ENCODE measurements at regions not wholly inside any gene's neighbourhood (a gene's known extent, or its start where the extent isn't known, plus 50 kb on each side); places are given as distances from the start of the nearest gene placed in this dataset.
A peak's percentile ranks its signal among the peaks of the same experiment; 100 is the strongest.

GRCh38 chr4:54368281-54369265 is 139.5 kb downstream of the PDGFRA start:
- ATAC-seq: no peak
- no peaks in the 10 kb centered on the region for H4K20me1 ChIP-seq (replicated peaks; ENCODE audit: control insufficient read depth, insufficient read depth, low read length)
- in situ Hi-C loops (cut with MboI) (no loop called here), intact Hi-C loops (cut with micrococcal nuclease) (no loop called here)
- H3K4me2 ChIP-seq (ENCODE audit: insufficient read depth, low read length): no peak overlapping the region
- H3K27ac ChIP-seq (ENCODE audit: extremely low read depth, low read depth, low read length): no peak overlapping the region
- no peak overlapping the region for H2AFZ ChIP-seq (ENCODE audit: low read depth, low read length)
- no peak overlapping the region for H3K9ac ChIP-seq (ENCODE audit: insufficient read depth in 1 of 2, low read depth in 2 of 2, low read length in 2 of 2)
- no TSS peak for BruUV-seq (replicated peaks)
- TF ChIP-seq ZNF277 (CRISPR knock-in tag; IDR thresholded peaks at IDR 0.05; ENCODE audit: borderline replicate concordance): no peak
- peak; percentile 52 for TF ChIP-seq MAFG (tag; conservative IDR thresholded peaks at IDR 0.05)
- no peak for TF ChIP-seq ZNF232 (CRISPR knock-in tag; IDR thresholded peaks at IDR 0.05)
- TF ChIP-seq TAF7 (tag; IDR thresholded peaks at IDR 0.05): no peak
- no peak for TF ChIP-seq CC2D1A (IDR thresholded peaks at IDR 0.05)
- TF ChIP-seq ZKSCAN1 (IDR thresholded peaks at IDR 0.05; ENCODE audit: low read depth, low read length): no peak
- TF ChIP-seq ZNF639 (CRISPR knock-in tag; conservative IDR thresholded peaks at IDR 0.05 in 1 of 2, IDR thresholded peaks at IDR 0.05 in 1 of 2): peak in 1 of 2 experiments; percentile 38; a peak in 1 of 4 replicates
- ChIA-PET CTCF (ENCODE audit: low intra/inter-chr PET ratio) (no interaction called here), POLR2A (no interaction called here)
- no peaks in the 10 kb centered on the region for H3K4me1 ChIP-seq (replicated peaks in 1 of 2; ENCODE audit: control insufficient read depth in 2 of 2, insufficient read depth in 2 of 2, low read length in 2 of 2)
- no peaks in the 10 kb centered on the region for H3K9me3 ChIP-seq (replicated peaks; ENCODE audit: control insufficient read depth, insufficient read depth, low read depth, low read length)
- H3K9me1 ChIP-seq (ENCODE audit: control insufficient read depth, insufficient read depth, low read length): no peaks in the 10 kb centered on the region
- H3K4me3 ChIP-seq: no peak overlapping the region
- H3K36me3 ChIP-seq (ENCODE audit: control insufficient read depth, insufficient read depth, low read length): no peaks in the 10 kb centered on the region
- no peaks in the 10 kb centered on the region for H3K79me2 ChIP-seq (ENCODE audit: control insufficient read depth, insufficient read depth, low read length)
- H3K27me3 ChIP-seq (ENCODE audit: control insufficient read depth in 2 of 2, insufficient read depth in 2 of 2, low read length in 2 of 2): peaks cover 2 to 25% of the 10 kb centered on the region in 2 experiments; a peak in 3 of 5 replicates
- no peak for DNase-seq (ENCODE audit: extremely low read depth in 1 of 4, low spot score in 3 of 4)
- 9% methylated on average over 6 of the region's 6 CpGs for WGBS (ENCODE audit: insufficient coverage, low coverage, missing lambda C conversion rate)
- FAIRE-seq: no peak
